GM12878 (cell line): ENCODE measurements at regions not wholly inside any gene's neighbourhood (a gene's known extent, or its start where the extent isn't known, plus 50 kb on each side); places are given as distances from the start of the nearest gene placed in this dataset.

ENCODE experiments used
- ATAC-seq: fragments of 200-7000 bp; cut with Tn5 transposase; 3 replicates; pipeline ENCODE4 v1.9.1; 2020; ENCODE audit warnings: mild to moderate bottlenecking, moderate library complexity
- BruUV-seq: library from RNA; stranded (reverse); fragments of 400-500 nt; replicated peaks from 2 replicates; lab custom pipeline; 2021; lab: Mats Ljungman, UMichigan
- CTCF ChIA-PET: fragments of 300-600 bp; sonication (Branson Sonifier 250); formaldehyde crosslinking; extraction: SDS; loops from one replicate; lab custom pipeline; 2021; ENCODE audit warnings: inconsistent platforms; lab: Yijun Ruan, JAX
- POLR2A ChIA-PET: fragments of 350-600 bp; formaldehyde crosslinking; extraction: SDS; loops from one replicate; lab custom pipeline; 2021; ENCODE audit warnings: inconsistent platforms; lab: Charles Lee
- RAD21 ChIA-PET: fragments of 300-600 bp; sonication (Branson Sonifier 250); formaldehyde crosslinking; loops from one replicate; lab custom pipeline; 2023; ENCODE audit warnings: antibody characterized with exemption; ENCODE audit not compliant: unreplicated experiment; lab: Charles Lee
- SMC1A ChIA-PET: fragments of 300-600 bp; sonication (Branson Sonifier 250); formaldehyde crosslinking; loops from one replicate; lab custom pipeline; 2023; ENCODE audit not compliant: unreplicated experiment, uncharacterized antibody; lab: Charles Lee
- DNase-seq: peaks from one replicate; pipeline ENCODE4 v3.0.0-alpha.2; 2011; ENCODE audit warnings: low read depth, low spot score
- FAIRE-seq: peaks from 3 replicates; lab custom pipeline; 2011; peaks lifted over from hg19 to GRCh38; lab: Jason Lieb, UNC
- H2AFZ ChIP-seq: 2 replicates; pipeline ENCODE4 v1.6.0; 2011; ENCODE audit warnings: low read depth, low read length, control low read depth; ENCODE audit not compliant: control insufficient read depth
- H3K27ac ChIP-seq: 2 replicates; pipeline ENCODE4 v1.5.1; 2011; ENCODE audit warnings: control low read depth; ENCODE audit not compliant: control insufficient read depth, insufficient read depth
- H3K27me3 ChIP-seq, 2 experiments: replicated peaks in 1 of 2; 2 replicates each; pipeline versions ENCODE4 v1.6.0 to v1.6.1; 2011; ENCODE audit warnings: low read length in 1 of 2; ENCODE audit not compliant: control insufficient read depth in 2 of 2, insufficient read depth in 2 of 2
- H3K36me3 ChIP-seq, 2 experiments: 2 replicates each; pipeline ENCODE4 v1.5.1; 2011; ENCODE audit warnings: low read length in 1 of 2; ENCODE audit not compliant: control insufficient read depth in 2 of 2, insufficient read depth in 2 of 2
- H3K4me1 ChIP-seq: 2 replicates; pipeline ENCODE4 v1.6.1; 2011; ENCODE audit warnings: mild to moderate bottlenecking, low read length, moderate library complexity, mixed read lengths; ENCODE audit not compliant: control insufficient read depth, insufficient read depth
- H3K4me2 ChIP-seq: 2 replicates; pipeline ENCODE4 v1.6.0; 2011; ENCODE audit warnings: control low read depth; ENCODE audit not compliant: control insufficient read depth, insufficient read depth
- H3K4me3 ChIP-seq: fragments of 200-600 bp; sonication (generic); 2 replicates; pipeline ENCODE4 v1.5.1; 2016
- H3K79me2 ChIP-seq: 2 replicates; pipeline ENCODE4 v1.6.0; 2011; ENCODE audit warnings: low read length; ENCODE audit not compliant: control insufficient read depth, insufficient read depth
- H3K9ac ChIP-seq: 2 replicates; pipeline ENCODE4 v1.8.0; 2011; ENCODE audit warnings: low read length, control low read depth, mixed read lengths; ENCODE audit not compliant: control insufficient read depth, insufficient read depth
- H3K9me3 ChIP-seq: replicated peaks from 3 replicates; pipeline ENCODE4 v1.5.1; 2011; ENCODE audit warnings: mild to moderate bottlenecking, low read length; ENCODE audit not compliant: control insufficient read depth, insufficient read depth
- H4K20me1 ChIP-seq: 2 replicates; pipeline ENCODE4 v1.6.0; 2011; ENCODE audit not compliant: control insufficient read depth, insufficient read depth
- CBFB ChIP-seq: IDR thresholded peaks from 2 replicates; pipeline ENCODE4 v1.6.1; 2016; ENCODE audit warnings: antibody characterized with exemption, low read depth
- CREM ChIP-seq: IDR thresholded peaks from 2 replicates; pipeline ENCODE4 v1.6.1; 2014; ENCODE audit warnings: antibody characterized with exemption, low read depth
- EP300 ChIP-seq, 2 experiments: fragments of 150-350 bp in 1 of 2; IDR thresholded peaks; 2 replicates each; pipeline ENCODE4 v1.6.1; 2011 to 2012; ENCODE audit warnings: low read depth in 2 of 2, low read length in 2 of 2, borderline replicate concordance in 1 of 2, improper control_type of control experiment in 1 of 2, inconsistent platforms in 1 of 2; ENCODE audit not compliant: control insufficient read depth in 1 of 2
- ETV6 ChIP-seq, 2 experiments: fragments of 450-650 bp in 1 of 2; IDR thresholded peaks in 1 of 2; conservative IDR thresholded peaks in 1 of 2; 2 replicates each; pipeline ENCODE4 v1.6.1; 2014; ENCODE audit warnings: antibody characterized with exemption in 1 of 2, borderline replicate concordance in 1 of 2, low read depth in 1 of 2, mild to moderate bottlenecking in 1 of 2, moderate library complexity in 1 of 2
- FOS ChIP-seq: IDR thresholded peaks from 3 replicates; pipeline ENCODE4 v1.6.1; 2011; ENCODE audit warnings: borderline replicate concordance; ENCODE audit not compliant: insufficient read length; ENCODE audit errors: extremely low read depth
- HDAC2 ChIP-seq: fragments of 200-600 bp; sonication (generic); IDR thresholded peaks from 2 replicates; pipeline ENCODE4 v1.6.1; 2017
- IKZF1 ChIP-seq: fragments of 450-650 bp; conservative IDR thresholded peaks from 2 replicates; pipeline ENCODE4 v1.6.1; 2017; ENCODE audit warnings: antibody characterized with exemption, mild to moderate bottlenecking
- KDM1A ChIP-seq: fragments of 200-600 bp; sonication (generic); IDR thresholded peaks from 2 replicates; pipeline ENCODE4 v1.6.1; 2016; ENCODE audit warnings: borderline replicate concordance
- MEF2B ChIP-seq: fragments of 450-650 bp; IDR thresholded peaks from 2 replicates; pipeline ENCODE4 v1.6.1; 2018; ENCODE audit warnings: mild to moderate bottlenecking, moderate library complexity; ENCODE audit not compliant: partially characterized antibody, poor library complexity, severe bottlenecking
- MXI1 ChIP-seq: fragments of 150-350 bp; IDR thresholded peaks from 2 replicates; pipeline ENCODE4 v1.6.1; 2011; ENCODE audit warnings: low read depth, mild to moderate bottlenecking, inconsistent platforms, low read length, improper control_type of control experiment
- RFX5 ChIP-seq: IDR thresholded peaks from 2 replicates; pipeline ENCODE4 v1.6.1; 2011; ENCODE audit warnings: low read depth, low read length, improper control_type of control experiment
- ZBTB11 ChIP-seq: fragments of 450-650 bp; formaldehyde crosslinking; IDR thresholded peaks from 2 replicates; pipeline ENCODE4 v1.5.0; 2022; ENCODE audit warnings: mild to moderate bottlenecking, missing genetic modification characterization
- ZNF24 ChIP-seq: fragments of 450-650 bp; IDR thresholded peaks from 2 replicates; pipeline ENCODE4 v1.6.1; 2017; ENCODE audit warnings: antibody characterized with exemption, mild to moderate bottlenecking
- WGBS: methylation state at CpG from one replicate; pipeline ENCODE4 v1.1.6; 2016; ENCODE audit warnings: low lambda C conversion rate; ENCODE audit not compliant: insufficient replicate concordance, insufficient coverage; ENCODE audit errors: missing lambda C conversion rate; 5-methylcytosine and 5-hydroxymethylcytosine counted together
- in situ Hi-C: fragments of 300-500 bp; cut with MboI; formaldehyde crosslinking; loops from 9 replicates; pipeline ENCODE4 v1.14.3; 2018; ENCODE audit warnings: mixed read lengths
- intact Hi-C: fragments of 100-400 bp; cut with micrococcal nuclease; formaldehyde crosslinking; loops from one replicate; pipeline ENCODE4 v1.14.2; 2022; ENCODE audit not compliant: unreplicated experiment

- ATAC-seq = no peak
- ChIA-PET RAD21 (no interaction called here), SMC1A (no interaction called here), POLR2A (no interaction called here), CTCF (no interaction called here)
- no peak for DNase-seq
- no peaks in the 10 kb centered on the region for H3K79me2 ChIP-seq
- TF ChIP-seq CBFB = no peak
- no peak for TF ChIP-seq ZNF24
- no peak for TF ChIP-seq RFX5
- no peak for TF ChIP-seq IKZF1
- TF ChIP-seq FOS = no peak
- no peak for TF ChIP-seq ZBTB11
- no peak for TF ChIP-seq ETV6 (conservative IDR thresholded peaks at IDR 0.05 in 1 of 2, IDR thresholded peaks at IDR 0.05 in 1 of 2; ENCODE audit: borderline replicate concordance in 1 of 2, low read depth in 1 of 2)
- TF ChIP-seq CREM = no peak
- TF ChIP-seq KDM1A = no peak
- TF ChIP-seq EP300 (IDR thresholded peaks at IDR 0.05; ENCODE audit: borderline replicate concordance in 1 of 2, control insufficient read depth in 1 of 2, low read depth in 2 of 2, low read length in 2 of 2) = no peak
- no peak for TF ChIP-seq HDAC2
- TF ChIP-seq MXI1 = no peak
- TF ChIP-seq MEF2B = no peak
- H3K9ac ChIP-seq = no peak overlapping the region
- no peaks in the 10 kb centered on the region for H3K9me3 ChIP-seq
- intact Hi-C loops = no loop called here
- no peaks in the 10 kb centered on the region for H3K4me1 ChIP-seq
- no peaks in the 10 kb centered on the region for H3K27me3 ChIP-seq
- no peaks in the 10 kb centered on the region for H3K36me3 ChIP-seq
- H3K4me2 ChIP-seq = no peak overlapping the region
- FAIRE-seq = no peak
- H4K20me1 ChIP-seq = no peaks in the 10 kb centered on the region
- no TSS peak for BruUV-seq
- no peak overlapping the region for H3K4me3 ChIP-seq
- no peak overlapping the region for H3K27ac ChIP-seq
- H2AFZ ChIP-seq = no peak overlapping the region
- 0% methylated on average over 2 of the region's 2 CpGs for WGBS
- in situ Hi-C loops = no loop called here
These were observed 158.8 kb upstream of the FAM47C start for GRCh38 chrX:36849407-36849806.
